ENCODE measurements at regions not wholly inside any gene's neighbourhood (a gene's known extent, or its start where the extent isn't known, plus 50 kb on each side); places are given as distances from the start of the nearest gene placed in this dataset.

DNA sequence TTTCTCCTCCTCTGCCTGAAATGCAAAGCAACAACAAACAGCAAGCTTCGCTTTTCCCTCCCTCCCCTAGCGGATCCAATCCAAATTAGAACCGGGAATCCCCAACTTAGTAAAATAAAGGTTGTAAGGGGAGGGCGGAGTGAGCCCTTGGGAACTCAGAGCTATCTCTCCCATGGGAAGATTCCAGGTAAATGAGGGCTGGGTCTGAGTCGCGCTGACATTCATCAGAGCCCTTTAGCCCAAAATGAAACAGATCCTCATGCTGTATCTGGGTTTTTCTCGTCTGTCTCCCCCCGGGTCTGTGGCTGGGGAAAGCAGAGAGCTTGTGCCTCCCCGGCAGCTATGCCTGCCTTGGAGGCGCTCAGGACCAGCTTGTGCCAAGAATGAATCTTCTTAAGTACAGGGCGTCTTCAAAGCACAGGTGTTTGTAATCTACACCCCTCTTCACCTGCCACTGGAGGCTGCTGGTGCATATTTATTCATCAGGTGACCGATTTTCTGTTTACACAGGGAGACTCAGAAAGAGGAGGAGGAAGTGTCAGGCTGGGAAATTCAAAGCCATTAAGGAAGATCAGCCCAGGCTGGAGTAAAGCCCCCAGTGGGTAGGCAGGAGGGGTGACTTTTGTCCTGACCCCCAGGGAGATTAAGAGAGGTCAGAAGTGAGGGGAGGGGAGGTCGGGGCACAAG lies 55.0 kb upstream of the GSE1 start:
- H3K9me2 ChIP-seq: no peaks in the 10 kb centered on the region
- no peak for TF ChIP-seq RFX5 (IDR thresholded peaks at IDR 0.05; ENCODE audit: low read length)
- TF ChIP-seq, protein P1, sequence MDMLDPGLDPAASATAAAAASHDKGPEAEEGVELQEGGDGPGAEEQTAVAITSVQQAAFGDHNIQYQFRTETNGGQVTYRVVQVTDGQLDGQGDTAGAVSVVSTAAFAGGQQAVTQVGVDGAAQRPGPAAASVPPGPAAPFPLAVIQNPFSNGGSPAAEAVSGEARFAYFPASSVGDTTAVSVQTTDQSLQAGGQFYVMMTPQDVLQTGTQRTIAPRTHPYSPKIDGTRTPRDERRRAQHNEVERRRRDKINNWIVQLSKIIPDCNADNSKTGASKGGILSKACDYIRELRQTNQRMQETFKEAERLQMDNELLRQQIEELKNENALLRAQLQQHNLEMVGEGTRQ (IDR thresholded peaks at IDR 0.05; ENCODE audit: borderline replicate concordance, low read depth, low read length): no peak
- TF ChIP-seq, protein P2, sequence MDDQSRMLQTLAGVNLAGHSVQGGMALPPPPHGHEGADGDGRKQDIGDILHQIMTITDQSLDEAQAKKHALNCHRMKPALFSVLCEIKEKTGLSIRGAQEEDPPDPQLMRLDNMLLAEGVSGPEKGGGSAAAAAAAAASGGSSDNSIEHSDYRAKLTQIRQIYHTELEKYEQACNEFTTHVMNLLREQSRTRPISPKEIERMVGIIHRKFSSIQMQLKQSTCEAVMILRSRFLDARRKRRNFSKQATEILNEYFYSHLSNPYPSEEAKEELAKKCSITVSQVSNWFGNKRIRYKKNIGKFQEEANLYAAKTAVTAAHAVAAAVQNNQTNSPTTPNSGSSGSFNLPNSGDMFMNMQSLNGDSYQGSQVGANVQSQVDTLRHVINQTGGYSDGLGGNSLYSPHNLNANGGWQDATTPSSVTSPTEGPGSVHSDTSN (IDR thresholded peaks at IDR 0.05): no peak
- TF ChIP-seq JUND (IDR thresholded peaks at IDR 0.05): no peak
- H3K4me3 ChIP-seq (ENCODE audit: low read depth in 2 of 2, low read length in 1 of 2): peak overlapping the region; percentile 75 to 84; a peak in 3 of 4 replicates
- CTCF ChIA-PET: interaction anchor here (0.7 to 2.2 kb wide), 20 partner anchors 10 to 386 kb away, joined by 3 to 12 read pairs (median 3); no protein-coding TSS in a partner anchor
- peak overlapping the region; percentile 23; the same call in 1 of the 2 replicates for H3K9ac ChIP-seq
- H3K27me3 ChIP-seq (ENCODE audit: insufficient read depth): no peaks in the 10 kb centered on the region
- peak overlapping the region; percentile 19 to 99; a peak in 3 of 4 replicates for H3K27ac ChIP-seq (ENCODE audit: low read depth in 2 of 2, low read length in 1 of 2)
- peak overlapping the region; percentile 100 for H3K4me2 ChIP-seq
- H3K79me2 ChIP-seq (ENCODE audit: insufficient read depth): peaks cover 71% of the 10 kb centered on the region
- no peak overlapping the region for H2AFZ ChIP-seq (ENCODE audit: low read depth)
- peaks cover 58% of the 10 kb centered on the region for H4K20me1 ChIP-seq (ENCODE audit: insufficient read depth)
- peaks cover 18 to 57% of the 10 kb centered on the region in 2 experiments for H3K4me1 ChIP-seq (ENCODE audit: control insufficient read depth in 1 of 2, insufficient read depth in 2 of 2, low read depth in 1 of 2, low read length in 1 of 2)
- H3F3A ChIP-seq (replicated peaks; ENCODE audit: insufficient read depth): peaks cover 18% of the 10 kb centered on the region
- WGBS (ENCODE audit: low lambda C conversion rate): 44% methylated on average over 13 of the region's 13 CpGs
- H3K36me3 ChIP-seq (replicated peaks in 1 of 2; ENCODE audit: control insufficient read depth in 1 of 2, insufficient read depth in 2 of 2, low read length in 1 of 2): no peaks in the 10 kb centered on the region
- no peak for DNase-seq
- POLR2A ChIA-PET: no interaction called here
- no peaks in the 10 kb centered on the region for H3K9me3 ChIP-seq

DNA sequence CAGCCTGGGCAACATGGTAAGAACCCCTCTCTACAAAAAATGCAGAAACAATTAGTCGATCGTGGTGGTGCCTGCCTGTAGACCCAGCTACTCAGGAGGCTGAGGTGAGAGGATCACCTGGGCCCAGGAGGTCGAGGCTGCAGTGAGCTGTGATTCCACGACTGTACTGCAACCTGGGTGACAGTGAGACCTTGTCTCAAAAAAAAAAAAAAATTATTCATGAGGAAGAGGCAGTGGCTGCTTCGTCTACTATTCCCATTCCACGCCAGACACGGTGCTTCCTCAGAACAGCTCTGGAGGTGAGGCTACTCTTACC lies 52.2 kb upstream of the GSE1 start:
- Histone ChIP-seq H3K4me1 (ENCODE audit: control insufficient read depth in 1 of 2, insufficient read depth in 2 of 2, low read depth in 1 of 2, low read length in 1 of 2) (peaks cover 23 to 61% of the 10 kb centered on the region in 2 experiments), H3K27me3 (ENCODE audit: insufficient read depth) (no peaks in the 10 kb centered on the region), H3K9me3 (no peaks in the 10 kb centered on the region), H3K9me2 (no peaks in the 10 kb centered on the region), H3K4me3 (ENCODE audit: low read depth in 2 of 2, low read length in 1 of 2) (no peak overlapping the region), H3K27ac (ENCODE audit: low read depth in 2 of 2, low read length in 1 of 2) (peak overlapping the region in 1 of 2 experiments; percentile 35; a peak in 1 of 4 replicates), H3F3A (replicated peaks; ENCODE audit: insufficient read depth) (peaks cover 11% of the 10 kb centered on the region), H3K4me2 (no peak overlapping the region), H4K20me1 (ENCODE audit: insufficient read depth) (peaks cover 86% of the 10 kb centered on the region), H2AFZ (ENCODE audit: low read depth) (no peak overlapping the region), H3K36me3 (replicated peaks in 1 of 2; ENCODE audit: control insufficient read depth in 1 of 2, insufficient read depth in 2 of 2, low read length in 1 of 2) (no peaks in the 10 kb centered on the region), H3K9ac (no peak overlapping the region), H3K79me2 (ENCODE audit: insufficient read depth) (peaks cover 89% of the 10 kb centered on the region)
- WGBS (ENCODE audit: low lambda C conversion rate): 94% methylated on average over 7 of the region's 7 CpGs
- POLR2A ChIA-PET: interaction anchor here (0.8 to 3.7 kb wide), 3 partner anchors 8 to 139 kb away, joined by 3 to 15 read pairs (median 3); no protein-coding TSS in a partner anchor
- no peak for TF ChIP-seq RFX5 (IDR thresholded peaks at IDR 0.05; ENCODE audit: low read length)
- no peak for TF ChIP-seq SMC3 (IDR thresholded peaks at IDR 0.05; ENCODE audit: low read depth, low read length)
- no peak for TF ChIP-seq RAD21 (IDR thresholded peaks at IDR 0.05; ENCODE audit: low read length)
- no peak for TF ChIP-seq NFIC (IDR thresholded peaks at IDR 0.05; ENCODE audit: borderline replicate concordance)
- no peak for TF ChIP-seq EZH2phosphoT487 (IDR thresholded peaks at IDR 0.05; ENCODE audit: borderline replicate concordance, low read depth)
- no peak for TF ChIP-seq MEF2A (IDR thresholded peaks at IDR 0.05; ENCODE audit: borderline replicate concordance, low read depth)
- no peak for TF ChIP-seq MXI1 (IDR thresholded peaks at IDR 0.05; ENCODE audit: low read depth, low read length)
- TF ChIP-seq, protein P3, sequence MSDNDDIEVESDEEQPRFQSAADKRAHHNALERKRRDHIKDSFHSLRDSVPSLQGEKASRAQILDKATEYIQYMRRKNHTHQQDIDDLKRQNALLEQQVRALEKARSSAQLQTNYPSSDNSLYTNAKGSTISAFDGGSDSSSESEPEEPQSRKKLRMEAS (IDR thresholded peaks at IDR 0.05; ENCODE audit: low read depth): no peak
- TF ChIP-seq, protein P2 (IDR thresholded peaks at IDR 0.05): no peak
- no peak for TF ChIP-seq NRF1 (IDR thresholded peaks at IDR 0.05; ENCODE audit: low read depth, low read length)
- TF ChIP-seq TAF1 (IDR thresholded peaks at IDR 0.05; ENCODE audit: borderline replicate concordance, low read depth, low read length): no peak
- DNase-seq: no peak
- CTCF ChIA-PET: interaction anchor here (1.1 to 5.9 kb wide), 10 partner anchors 14 to 446 kb away, joined by 3 to 51 read pairs (median 4); no protein-coding TSS in a partner anchor
